ENCODE measurements at regions not wholly inside any gene's neighbourhood (a gene's known extent, or its start where the extent isn't known, plus 50 kb on each side); places are given as distances from the start of the nearest gene placed in this dataset.
"Not testable (repeated sequence)": the region's sequence is repeated elsewhere in the genome, so short reads cannot be mapped to it uniquely, and the experiment has no call there.

DNA sequence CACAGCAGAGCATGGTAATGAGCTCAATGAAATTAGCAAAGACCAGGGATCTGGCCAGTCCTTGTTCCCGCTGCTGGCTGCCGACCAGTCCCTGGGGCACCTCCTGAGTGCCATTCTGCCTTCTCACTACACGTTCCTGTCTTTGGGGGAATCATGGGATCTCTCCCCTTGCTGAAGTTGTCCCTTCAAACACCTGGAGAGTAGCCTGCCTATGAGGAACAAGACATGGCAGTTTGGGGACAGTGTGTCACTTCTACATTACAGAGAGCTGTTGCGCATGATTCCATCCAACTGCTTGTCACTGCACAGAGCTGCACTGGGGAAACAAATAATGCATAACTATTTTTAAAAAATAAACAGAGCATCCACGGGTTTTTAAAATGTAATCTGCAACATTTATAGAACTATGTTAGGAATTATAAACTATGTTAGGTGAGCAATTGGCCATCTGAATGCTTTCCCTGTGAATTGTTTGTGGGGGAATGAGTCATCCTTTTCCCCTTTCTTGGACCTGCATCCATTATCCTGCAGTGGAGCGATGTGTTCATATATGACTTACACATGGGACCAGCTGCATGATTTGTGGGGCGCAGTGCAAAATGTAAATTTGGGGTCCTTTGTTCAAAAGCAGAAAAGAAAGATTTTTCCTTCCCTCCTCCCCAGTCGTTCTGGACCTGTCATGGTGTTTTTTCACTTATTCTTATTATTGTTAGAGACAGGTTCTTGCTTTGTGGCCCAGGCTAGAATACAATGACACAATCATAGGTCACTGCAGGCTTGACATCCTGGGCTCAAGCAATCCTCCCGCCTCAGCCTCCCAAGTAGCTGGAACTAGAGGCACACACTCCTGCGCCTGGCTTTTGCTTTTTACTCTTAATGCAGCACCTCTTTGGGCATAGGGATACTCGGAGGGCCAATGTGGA is 115.0 kb upstream of the TBL1X start:
- DNase-seq = no peak

- no peak for DNase-seq
These were observed 113.7 kb upstream of the TBL1X start for GRCh38 chrX:9351126-9351525.

DNA sequence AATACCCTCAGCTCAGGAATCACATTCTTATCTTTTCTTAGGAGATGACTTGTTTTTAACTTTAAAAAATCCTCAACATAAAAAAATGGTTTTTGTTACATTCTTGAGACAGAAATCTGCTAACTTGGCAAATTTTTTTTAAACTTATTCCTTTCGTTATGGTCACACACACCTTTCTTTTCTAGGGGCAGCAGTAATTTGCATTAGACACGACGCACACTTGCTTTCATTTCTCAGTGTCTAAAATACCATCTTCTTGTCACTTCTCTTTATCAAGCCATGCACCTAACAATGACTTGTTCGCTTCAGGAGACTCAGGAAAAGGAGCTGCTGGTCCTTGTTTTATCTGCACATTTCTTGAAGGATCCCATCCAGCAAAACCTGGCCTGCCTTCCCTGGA is 112.6 kb upstream of the TBL1X start:
- no peak for DNase-seq

- no peak for DNase-seq
These were observed 112.0 kb upstream of the TBL1X start for GRCh38 chrX:9352694-9353411.

DNA sequence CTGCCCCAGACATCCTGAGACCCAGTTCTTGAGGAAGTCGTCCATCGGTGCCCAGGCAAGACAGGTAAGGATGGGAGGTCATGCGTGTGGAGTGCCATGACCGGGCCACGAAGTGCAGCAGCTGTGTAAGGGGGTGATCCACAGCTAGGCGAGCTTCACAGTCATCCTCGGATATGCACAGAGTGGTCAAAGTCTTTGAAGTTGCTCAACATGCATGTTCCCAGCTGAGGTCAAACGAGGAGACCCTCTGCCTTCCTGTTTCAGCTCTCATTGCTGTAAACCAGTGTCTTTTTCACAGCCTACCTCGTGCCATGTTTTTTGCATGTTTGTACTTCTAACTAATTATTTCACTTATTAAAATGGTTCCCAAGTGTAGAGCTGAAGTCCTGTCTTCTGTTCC is 109.9 kb upstream of the TBL1X start:
- no peak for DNase-seq

- no peak for DNase-seq
These were observed 109.1 kb upstream of the TBL1X start for GRCh38 chrX:9355739-9356138.

DNA sequence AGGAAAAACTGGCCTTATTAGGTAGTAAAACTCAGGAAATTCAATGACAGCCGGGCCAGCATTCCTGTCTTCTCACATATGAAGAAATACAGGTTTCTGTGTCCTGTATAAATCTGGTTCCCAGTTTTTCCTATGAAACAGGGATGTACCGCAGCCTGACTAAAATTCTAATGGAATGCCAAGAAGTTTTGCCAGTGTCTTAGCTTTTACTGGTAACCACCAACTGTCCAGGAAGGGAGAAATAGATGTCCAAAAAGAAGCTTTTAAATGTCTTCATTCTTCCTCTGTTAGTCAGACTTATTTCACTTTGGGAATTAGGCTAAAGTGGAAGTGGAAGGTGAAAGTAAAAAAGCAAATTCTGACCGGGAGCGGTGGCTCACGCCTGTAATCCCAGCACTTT is 108.0 kb upstream of the TBL1X start:
- no peak for DNase-seq

- DNase-seq = no peak
These were observed 107.2 kb upstream of the TBL1X start for GRCh38 chrX:9357518-9358114.

DNA sequence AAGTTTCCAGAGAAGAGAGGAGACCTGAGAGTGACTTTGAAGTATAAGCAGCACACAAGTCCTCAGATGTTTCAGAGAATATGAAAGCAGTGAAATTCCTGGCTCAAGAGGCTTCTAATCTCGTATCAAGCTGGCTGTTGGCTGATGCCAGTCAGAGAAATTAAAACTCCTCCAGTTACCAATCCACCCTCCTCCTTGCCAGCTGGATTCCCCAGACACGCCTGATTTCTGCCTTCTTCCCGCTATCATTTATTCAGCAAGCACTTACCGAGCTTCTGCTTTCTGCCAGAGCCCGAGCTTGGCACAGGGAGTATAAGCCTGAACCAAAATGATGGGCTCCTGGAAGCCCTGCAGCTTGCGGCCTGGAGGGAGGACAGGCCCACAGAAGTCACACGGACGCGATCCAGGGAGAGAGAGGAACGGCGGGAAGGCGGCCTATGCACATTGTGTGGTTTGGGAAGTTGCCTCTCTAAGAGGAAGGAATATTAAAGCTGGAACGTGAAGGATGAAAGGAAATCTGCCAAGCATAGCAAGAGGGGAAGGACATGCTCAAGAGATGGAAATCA is 102.4 kb upstream of the TBL1X start:
- no peak for DNase-seq

DNA sequence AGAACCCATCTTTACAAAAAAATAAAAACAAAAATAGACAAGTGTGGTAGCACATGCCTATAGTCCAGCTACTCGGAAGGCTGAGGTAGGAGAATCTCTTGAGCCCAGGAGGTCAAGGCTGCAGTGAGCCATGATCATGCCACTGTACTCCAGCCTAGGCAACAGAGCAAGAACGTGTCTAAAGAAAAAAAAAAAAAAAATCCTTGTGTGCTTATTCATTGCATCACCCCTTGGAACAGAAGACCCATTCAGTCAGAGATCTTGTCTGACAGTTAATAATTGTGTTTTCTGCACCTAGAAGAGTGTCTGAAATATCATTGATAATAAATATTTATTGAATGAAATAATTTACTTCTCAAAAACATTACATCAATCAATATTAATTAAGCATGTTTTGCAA is 97.4 kb upstream of the TBL1X start:
- DNase-seq = no peak

GRCh38 chrX:9368262-9368661 is 96.6 kb upstream of the TBL1X start:
- no peak for DNase-seq

- DNase-seq = no peak
These were observed 95.0 kb upstream of the TBL1X start for GRCh38 chrX:9369802-9370291.

DNA sequence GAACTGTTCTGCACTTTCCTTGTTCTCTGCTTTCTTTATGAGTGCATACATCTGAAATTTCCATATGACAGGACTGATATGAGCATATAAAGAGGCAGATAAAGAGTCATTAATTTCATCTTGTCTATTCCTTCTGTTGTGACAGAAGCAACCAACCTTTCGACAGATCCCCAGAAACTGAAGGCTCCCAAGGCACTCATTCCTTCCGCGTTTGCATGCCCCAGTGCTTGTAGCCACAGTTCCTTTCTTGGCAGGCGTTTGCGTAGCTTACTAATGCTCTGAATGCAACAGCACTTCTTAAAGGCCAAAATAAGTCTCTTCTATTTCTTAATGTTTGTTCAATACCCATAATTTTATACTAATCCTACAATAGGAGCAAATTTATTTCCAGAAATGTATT is 94.0 kb upstream of the TBL1X start:
- no peak for DNase-seq

- DNase-seq = no peak
These were observed 92.0 kb upstream of the TBL1X start for GRCh38 chrX:9372866-9373265.

GRCh38 chrX:9373789-9374188 is 91.1 kb upstream of the TBL1X start:
- no peak for DNase-seq

- no peak for DNase-seq
These were observed 90.3 kb upstream of the TBL1X start for GRCh38 chrX:9374555-9374954.

GRCh38 chrX:9376111-9376510 is 88.7 kb upstream of the TBL1X start:
- DNase-seq = no peak

DNA sequence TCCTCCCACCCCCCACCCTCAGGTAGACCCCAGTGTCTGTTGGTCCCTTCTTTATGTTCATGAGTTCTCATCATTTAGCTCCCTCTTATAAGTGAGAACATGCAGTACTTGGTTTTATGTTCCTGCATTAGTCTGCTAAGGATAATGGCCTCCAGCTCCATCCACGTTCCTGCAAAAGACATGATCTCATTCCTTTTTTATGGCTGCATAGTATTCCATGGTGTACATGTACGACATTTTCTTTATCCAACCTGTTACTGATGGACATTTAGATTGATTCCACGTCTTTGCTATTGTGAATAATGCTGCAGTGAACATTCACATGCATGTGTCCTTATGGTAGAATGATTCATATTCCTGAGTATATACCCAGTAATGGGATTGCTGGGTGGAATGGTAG is 87.6 kb upstream of the TBL1X start:
- not testable (repeated sequence) for DNase-seq

DNA sequence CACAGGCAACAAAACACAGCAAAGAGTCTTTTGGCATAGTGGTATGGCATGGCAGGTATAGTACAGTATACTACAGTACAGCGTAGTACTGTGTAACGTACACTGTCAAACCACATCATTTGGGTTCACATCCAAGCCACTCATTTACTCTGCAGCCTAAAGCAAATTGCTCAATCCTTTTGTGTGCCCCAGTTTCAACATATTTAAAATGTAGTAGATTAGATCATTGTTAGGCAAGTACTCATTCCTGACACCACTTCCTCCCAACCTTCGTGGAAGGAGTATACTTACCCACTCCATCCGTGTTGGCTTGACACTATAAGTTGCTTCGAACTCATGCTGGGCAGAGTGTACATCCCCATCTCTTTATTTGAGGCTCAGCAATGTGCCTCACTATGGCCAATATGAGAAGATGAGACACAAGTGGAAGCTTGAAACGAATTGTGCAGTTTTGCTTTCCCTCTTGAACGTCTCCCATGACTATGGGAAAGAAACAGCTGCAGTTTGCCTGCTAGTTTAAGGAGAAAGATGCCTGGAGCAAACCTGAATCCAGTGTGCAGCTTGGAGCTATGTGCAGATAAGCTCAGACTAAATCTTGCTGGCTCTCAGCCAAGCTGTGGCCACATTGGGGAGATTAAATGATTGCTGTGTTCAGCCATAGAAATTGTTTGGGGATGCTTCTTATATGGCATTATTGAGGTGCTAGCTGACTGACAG is 85.7 kb upstream of the TBL1X start:
- DNase-seq = no peak

DNA sequence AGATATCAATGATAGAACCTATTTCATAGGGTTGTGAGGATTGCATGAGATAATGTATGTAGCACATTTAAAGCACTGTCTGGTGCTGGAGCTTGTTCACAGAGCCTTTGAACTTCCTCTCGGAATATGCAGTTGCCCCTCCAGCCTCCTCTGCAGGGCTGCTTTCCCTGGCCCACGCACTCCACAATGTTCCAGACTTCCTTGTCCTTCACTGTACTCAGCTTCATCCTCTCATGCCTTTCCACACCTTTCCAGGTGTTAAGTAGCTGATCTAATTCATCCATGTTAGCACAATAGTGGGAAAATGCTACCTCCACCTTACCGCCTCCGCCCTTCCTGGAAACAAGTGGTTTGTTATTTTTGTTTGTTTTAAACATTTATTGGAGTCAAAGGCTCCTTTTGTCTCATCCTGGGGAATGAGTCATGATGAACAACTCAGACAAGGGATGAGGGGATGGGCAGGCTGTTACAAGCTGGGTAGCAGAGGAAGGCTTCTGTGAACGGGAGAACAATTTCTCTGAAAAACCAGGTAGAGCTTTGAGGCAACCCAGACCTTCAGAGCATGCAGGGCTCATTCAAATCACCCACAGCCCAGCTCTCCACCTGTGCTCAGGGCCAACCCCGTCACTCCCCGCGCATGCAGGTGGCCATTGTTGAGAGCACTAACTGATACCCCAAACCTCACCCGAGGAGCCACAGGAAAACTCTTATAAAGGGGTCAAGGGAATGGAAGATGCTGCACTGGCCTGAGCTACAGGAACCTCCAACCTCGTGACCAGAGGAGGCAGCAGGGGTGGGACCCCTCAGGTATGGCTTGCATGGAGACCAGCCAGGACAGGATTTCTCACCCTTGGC is 84.9 kb upstream of the TBL1X start:
- no peak for DNase-seq

GRCh38 chrX:9383655-9384054 is 81.2 kb upstream of the TBL1X start:
- no peak for DNase-seq

- DNase-seq = no peak
These were observed 76.4 kb upstream of the TBL1X start for GRCh38 chrX:9388450-9388849.

Measured in 8988T (cell line).